ENCODE measurements at regions not wholly inside any gene's neighbourhood (a gene's known extent, or its start where the extent isn't known, plus 50 kb on each side); places are given as distances from the start of the nearest gene placed in this dataset.

- Histone ChIP-seq H3K79me2 (ENCODE audit: insufficient read depth, low read length) (no peaks in the 10 kb centered on the region), H3F3A (ENCODE audit: insufficient read depth, low read length) (no peaks in the 10 kb centered on the region), H3K27ac (ENCODE audit: low read depth, low read length, poor library complexity, severe bottlenecking) (no peak overlapping the region), H3K4me1 (ENCODE audit: insufficient read depth, low read length, severe bottlenecking) (no peaks in the 10 kb centered on the region), H3K27me3 (ENCODE audit: insufficient read depth, low read length) (no peaks in the 10 kb centered on the region), H2AFZ (ENCODE audit: low read length) (no peak overlapping the region), H3K9ac (ENCODE audit: low read length) (no peak overlapping the region), H3K4me2 (ENCODE audit: low read length) (no peak overlapping the region), H3K9me2 (ENCODE audit: low read depth, low read length) (no peaks in the 10 kb centered on the region), H3K4me3 (ENCODE audit: low read depth, low read length, poor library complexity, severe bottlenecking) (no peak overlapping the region), H3K36me3 (ENCODE audit: insufficient read depth, low read length) (no peaks in the 10 kb centered on the region), H3K9me3 (ENCODE audit: low read length) (no peaks in the 10 kb centered on the region), H4K20me1 (ENCODE audit: insufficient read depth, low read length) (no peaks in the 10 kb centered on the region)
- TF ChIP-seq CTCF (IDR thresholded peaks at IDR 0.05; ENCODE audit: low read length): no peak
- TF ChIP-seq EZH2 (IDR thresholded peaks at IDR 0.05; ENCODE audit: borderline replicate concordance, low read length): no peak
These were observed 269.9 kb upstream of the UBE2E2 start for GRCh38 chr3:22933051-22933840.

GRCh38 chr3:22933841-22934116 is 269.3 kb upstream of the UBE2E2 start:
- no peak overlapping the region for H3K27ac ChIP-seq (ENCODE audit: low read depth, low read length, poor library complexity, severe bottlenecking)
- no peaks in the 10 kb centered on the region for H3F3A ChIP-seq (ENCODE audit: insufficient read depth, low read length)
- H3K9ac ChIP-seq (ENCODE audit: low read length): no peak overlapping the region
- H3K36me3 ChIP-seq (ENCODE audit: insufficient read depth, low read length): no peaks in the 10 kb centered on the region
- H3K9me3 ChIP-seq (ENCODE audit: low read length): no peaks in the 10 kb centered on the region
- TF ChIP-seq EZH2 (IDR thresholded peaks at IDR 0.05; ENCODE audit: borderline replicate concordance, low read length) (no peak), CTCF (IDR thresholded peaks at IDR 0.05; ENCODE audit: low read length) (no peak)
- H3K4me2 ChIP-seq (ENCODE audit: low read length): no peak overlapping the region
- H3K27me3 ChIP-seq (ENCODE audit: insufficient read depth, low read length): no peaks in the 10 kb centered on the region
- no peaks in the 10 kb centered on the region for H3K4me1 ChIP-seq (ENCODE audit: insufficient read depth, low read length, severe bottlenecking)
- H4K20me1 ChIP-seq (ENCODE audit: insufficient read depth, low read length): no peaks in the 10 kb centered on the region
- H3K4me3 ChIP-seq (ENCODE audit: low read depth, low read length, poor library complexity, severe bottlenecking): no peak overlapping the region
- H3K9me2 ChIP-seq (ENCODE audit: low read depth, low read length): no peaks in the 10 kb centered on the region
- H2AFZ ChIP-seq (ENCODE audit: low read length): no peak overlapping the region
- H3K79me2 ChIP-seq (ENCODE audit: insufficient read depth, low read length): no peaks in the 10 kb centered on the region

- H3K4me3 ChIP-seq (ENCODE audit: low read depth, low read length, poor library complexity, severe bottlenecking): no peak overlapping the region
These were observed 268.1 kb upstream of the UBE2E2 start for GRCh38 chr3:22935040-22935439.

More at GRCh38 chr3:22935040-22935439, 268.1 kb upstream of the UBE2E2 start:
- no peaks in the 10 kb centered on the region for H3F3A ChIP-seq (ENCODE audit: insufficient read depth, low read length)
- TF ChIP-seq CTCF (IDR thresholded peaks at IDR 0.05; ENCODE audit: low read length): no peak
- TF ChIP-seq EZH2 (IDR thresholded peaks at IDR 0.05; ENCODE audit: borderline replicate concordance, low read length): no peak
- H3K36me3 ChIP-seq (ENCODE audit: insufficient read depth, low read length): no peaks in the 10 kb centered on the region
- no peaks in the 10 kb centered on the region for H3K79me2 ChIP-seq (ENCODE audit: insufficient read depth, low read length)
- H3K4me1 ChIP-seq (ENCODE audit: insufficient read depth, low read length, severe bottlenecking): no peaks in the 10 kb centered on the region
- H3K9me3 ChIP-seq (ENCODE audit: low read length): no peaks in the 10 kb centered on the region
- no peaks in the 10 kb centered on the region for H3K9me2 ChIP-seq (ENCODE audit: low read depth, low read length)
- no peak overlapping the region for H2AFZ ChIP-seq (ENCODE audit: low read length)
- H4K20me1 ChIP-seq (ENCODE audit: insufficient read depth, low read length): no peaks in the 10 kb centered on the region
- no peak overlapping the region for H3K27ac ChIP-seq (ENCODE audit: low read depth, low read length, poor library complexity, severe bottlenecking)
- no peak overlapping the region for H3K9ac ChIP-seq (ENCODE audit: low read length)
- H3K27me3 ChIP-seq (ENCODE audit: insufficient read depth, low read length): no peaks in the 10 kb centered on the region
- H3K4me2 ChIP-seq (ENCODE audit: low read length): no peak overlapping the region
